ENCODE measurements at regions not wholly inside any gene's neighbourhood (a gene's known extent, or its start where the extent isn't known, plus 50 kb on each side); places are given as distances from the start of the nearest gene placed in this dataset.

- TF ChIP-seq EZH2 (IDR thresholded peaks at IDR 0.05) (no peak), POLR2AphosphoS5 (IDR thresholded peaks at IDR 0.05; ENCODE audit: borderline replicate concordance, low read depth, low read length) (no peak)
These were observed 199.7 kb upstream of the GPR101 start for GRCh38 chrX:137233478-137233877.

Data from SK-N-MC (cell line).